ENCODE measurements at regions not wholly inside any gene's neighbourhood (a gene's known extent, or its start where the extent isn't known, plus 50 kb on each side); places are given as distances from the start of the nearest gene placed in this dataset.

DNA sequence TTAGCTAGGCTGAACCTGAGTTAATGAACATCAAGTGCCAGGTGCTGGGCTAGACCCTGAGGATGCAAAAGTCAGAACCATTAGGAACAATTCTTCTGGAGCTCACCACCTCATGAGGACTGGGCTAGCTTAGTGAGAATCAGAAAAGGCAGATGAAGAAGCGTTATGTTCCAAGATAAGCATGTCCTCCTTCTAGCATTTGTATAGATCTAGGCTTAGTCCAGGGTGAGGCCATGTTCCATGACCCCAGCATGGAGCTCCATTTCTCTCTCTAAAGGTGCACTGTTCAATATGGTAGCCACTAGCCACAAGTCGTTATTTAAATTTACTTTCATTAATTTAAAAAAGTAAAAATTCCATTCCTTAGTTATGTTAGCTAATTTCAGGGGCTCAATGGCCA lies 365.3 kb upstream of the CCL2 start:
- TF ChIP-seq, protein P1, sequence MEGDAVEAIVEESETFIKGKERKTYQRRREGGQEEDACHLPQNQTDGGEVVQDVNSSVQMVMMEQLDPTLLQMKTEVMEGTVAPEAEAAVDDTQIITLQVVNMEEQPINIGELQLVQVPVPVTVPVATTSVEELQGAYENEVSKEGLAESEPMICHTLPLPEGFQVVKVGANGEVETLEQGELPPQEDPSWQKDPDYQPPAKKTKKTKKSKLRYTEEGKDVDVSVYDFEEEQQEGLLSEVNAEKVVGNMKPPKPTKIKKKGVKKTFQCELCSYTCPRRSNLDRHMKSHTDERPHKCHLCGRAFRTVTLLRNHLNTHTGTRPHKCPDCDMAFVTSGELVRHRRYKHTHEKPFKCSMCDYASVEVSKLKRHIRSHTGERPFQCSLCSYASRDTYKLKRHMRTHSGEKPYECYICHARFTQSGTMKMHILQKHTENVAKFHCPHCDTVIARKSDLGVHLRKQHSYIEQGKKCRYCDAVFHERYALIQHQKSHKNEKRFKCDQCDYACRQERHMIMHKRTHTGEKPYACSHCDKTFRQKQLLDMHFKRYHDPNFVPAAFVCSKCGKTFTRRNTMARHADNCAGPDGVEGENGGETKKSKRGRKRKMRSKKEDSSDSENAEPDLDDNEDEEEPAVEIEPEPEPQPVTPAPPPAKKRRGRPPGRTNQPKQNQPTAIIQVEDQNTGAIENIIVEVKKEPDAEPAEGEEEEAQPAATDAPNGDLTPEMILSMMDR (conservative IDR thresholded peaks at IDR 0.05; ENCODE audit: low read depth, low read length) = no peak
- TF ChIP-seq RFX5 (IDR thresholded peaks at IDR 0.05; ENCODE audit: low read depth, low read length) (no peak), MXI1 (IDR thresholded peaks at IDR 0.05; ENCODE audit: borderline replicate concordance, low read depth, low read length) (no peak), RCOR1 (IDR thresholded peaks at IDR 0.05; ENCODE audit: insufficient replicate concordance, low read length) (no peak), POLR2A (IDR thresholded peaks at IDR 0.05; ENCODE audit: low read depth, low read length) (no peak), CEBPB (IDR thresholded peaks at IDR 0.05; ENCODE audit: low read depth, low read length) (no peak), RAD21 (IDR thresholded peaks at IDR 0.05; ENCODE audit: low read length) (no peak), MAFK (IDR thresholded peaks at IDR 0.05; ENCODE audit: low read depth, low read length) (no peak), FOS (IDR thresholded peaks at IDR 0.05; ENCODE audit: low read depth, low read length) (no peak), MAZ (IDR thresholded peaks at IDR 0.05; ENCODE audit: borderline replicate concordance, low read depth, low read length) (no peak), SMC3 (IDR thresholded peaks at IDR 0.05; ENCODE audit: low read depth, low read length) (no peak)

Measured in IMR-90 (cell line).